Stomach (tissue), 8 donors: ENCODE measurements at regions not wholly inside any gene's neighbourhood (a gene's known extent, or its start where the extent isn't known, plus 50 kb on each side); places are given as distances from the start of the nearest gene placed in this dataset.

ENCODE experiments used
- DNase-seq, 2 donors: peaks; one replicate each; pipeline versions ENCODE4 v3.0.0 to v3.0.0-alpha.2; 2013 to 2019
- H3K27ac ChIP-seq, 5 donors: fragments of 200-600 bp in 4 of 5; sonication (generic) in 4 of 5; one replicate each; pipeline ENCODE4 v1.5.1; 2013 to 2019; ENCODE audit warnings: mild to moderate bottlenecking in 1 of 5, moderate library complexity in 1 of 5
- H3K27me3 ChIP-seq, 3 donors: fragments of 200-600 bp; sonication (generic); one replicate each; pipeline ENCODE4 v1.5.1; 2017 to 2019; ENCODE audit warnings: mixed run types in 1 of 3
- H3K36me3 ChIP-seq, 4 donors: fragments of 200-600 bp; sonication (generic); 1 replicate in 3 of 4; 2 replicates in 1 of 4; pipeline ENCODE4 v1.5.1; 2016 to 2019
- H3K4me1 ChIP-seq, 4 donors: fragments of 200-600 bp; sonication (generic); one replicate each; pipeline ENCODE4 v1.5.1; 2016 to 2019
- H3K4me3 ChIP-seq, 4 donors: fragments of 200-600 bp; sonication (generic) in 3 of 4; one replicate each; pipeline ENCODE4 v1.5.1; 2016 to 2019; ENCODE audit warnings: mild to moderate bottlenecking in 1 of 4
- H3K9me3 ChIP-seq, 4 donors: fragments of 200-600 bp; sonication (generic); one replicate each; pipeline ENCODE4 v1.5.1; 2016 to 2019
- CTCF ChIP-seq, 7 experiments: fragments of 450-650 bp in 4 of 7; fragments of 200-600 bp in 3 of 7; sonication (generic) in 3 of 7; IDR thresholded peaks; one replicate each; pipeline ENCODE4 v1.5.1; 2016 to 2019; ENCODE audit warnings: antibody characterized with exemption in 7 of 7, control low read depth in 2 of 7, mild to moderate bottlenecking in 1 of 7
- EP300 ChIP-seq: sonication (generic); formaldehyde crosslinking; IDR thresholded peaks from one replicate; pipeline ENCODE4 v1.6.1; 2017; ENCODE audit warnings: antibody characterized with exemption
- POLR2A ChIP-seq, 4 donors: fragments of 450-650 bp; IDR thresholded peaks; one replicate each; pipeline ENCODE4 v1.6.1; 2016; ENCODE audit warnings: antibody characterized with exemption in 4 of 4, control low read depth in 2 of 4, mild to moderate bottlenecking in 1 of 4, moderate library complexity in 1 of 4
- POLR2AphosphoS5 ChIP-seq, 3 donors: sonication (generic); formaldehyde crosslinking; IDR thresholded peaks; one replicate each; pipeline ENCODE4 v1.6.1; 2016; ENCODE audit warnings: antibody characterized with exemption in 3 of 3
- WGBS, 5 donors: extraction: QIAGEN DNeasy Blood & Tissue Kit in 3 of 5; methylation state at CpG; one replicate each; pipeline versions ENCODE4 v1.1.5 to v1.1.7; 2013 to 2018; 5-methylcytosine and 5-hydroxymethylcytosine counted together
- intact Hi-C: fragments of 100-400 bp; cut with DNase I; formaldehyde crosslinking; loops from one replicate; pipeline ENCODE4 v1.15.1; 2023; ENCODE audit warnings: low total_unique reads
- donor health status: healthy with polysubstance abuse.
- donor health status: Bipolar disorder and iron deficiency.
- donor health status: healthy.

DNA sequence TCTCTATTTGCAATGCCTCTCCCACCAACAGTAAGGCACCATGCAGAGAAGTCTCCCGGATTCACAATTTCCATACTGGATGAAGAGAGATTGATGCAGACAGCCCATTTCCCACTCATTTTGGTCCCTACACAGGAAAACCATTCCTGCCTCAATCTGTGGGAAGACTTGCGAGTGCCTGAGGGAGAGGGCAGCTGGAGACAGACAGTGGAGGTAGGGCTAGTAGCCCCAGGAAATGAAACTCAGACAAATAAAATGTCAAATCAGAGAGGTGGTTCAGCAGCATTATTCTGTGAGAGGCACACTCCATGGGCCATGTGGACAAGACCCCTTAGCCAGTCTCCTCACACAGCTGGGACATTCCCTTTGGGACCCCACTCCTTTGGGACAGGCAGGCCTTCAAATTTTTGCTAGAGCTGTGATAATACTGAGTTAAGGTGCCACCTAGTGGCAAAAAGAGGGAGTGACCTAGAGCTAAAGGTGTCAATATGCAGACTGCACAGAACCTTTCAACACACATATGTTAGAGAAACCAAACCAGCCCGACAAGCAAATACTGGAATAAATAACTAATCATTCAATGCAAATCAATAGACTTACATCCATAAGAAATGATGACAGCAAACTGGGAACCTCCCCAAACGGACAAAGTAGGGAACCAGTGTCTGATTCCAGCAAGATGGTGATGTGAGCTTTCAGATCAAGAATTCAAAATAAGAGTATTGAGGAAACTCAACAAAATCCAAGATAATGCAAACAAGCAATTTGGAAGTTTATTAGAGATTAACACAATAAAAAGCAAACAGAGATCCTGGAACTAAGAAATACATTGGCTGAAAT lies 1865.3 kb upstream of the AGA start:
- peak in 1 of 2 donors; percentile 41 for DNase-seq
- intact Hi-C loops = no loop called here
- H3K27ac ChIP-seq = no peak overlapping the region

GRCh38 chr4:179313823-179314222 lies 1871.6 kb upstream of the AGA start:
- no peak overlapping the region for H3K4me3 ChIP-seq
- no peak for DNase-seq
- TF ChIP-seq EP300 = no peak
- TF ChIP-seq POLR2A (IDR thresholded peaks at IDR 0.05) = no peak
- no peak for TF ChIP-seq POLR2AphosphoS5 (IDR thresholded peaks at IDR 0.05)
- no peaks in the 10 kb centered on the region for H3K4me1 ChIP-seq
- WGBS, 5 donors = 92 to 100% (median 100%) methylated on average over 1 of the region's 1 CpG
- peaks cover 0 to 3% (median 0%) of the 10 kb centered on the region in 4 donors for H3K9me3 ChIP-seq
- H3K27ac ChIP-seq = no peak overlapping the region
- no peaks in the 10 kb centered on the region for H3K36me3 ChIP-seq
- intact Hi-C loops = no loop called here
- no peaks in the 10 kb centered on the region for H3K27me3 ChIP-seq

More for the DNA sequence above, 1865.3 kb upstream of the AGA start:
- Histone ChIP-seq H3K27me3 (no peaks in the 10 kb centered on the region), H3K9me3 (peaks cover 0 to 4% (median 2%) of the 10 kb centered on the region in 4 donors), H3K36me3 (no peaks in the 10 kb centered on the region), H3K4me3 (no peak overlapping the region), H3K4me1 (no peaks in the 10 kb centered on the region)
- WGBS, 5 donors = 62 to 72% (median 70%) methylated on average over 4 of the region's 4 CpGs
- no peak for TF ChIP-seq POLR2A (IDR thresholded peaks at IDR 0.05)
- TF ChIP-seq CTCF (IDR thresholded peaks at IDR 0.05) = peak in 4 of 7 experiments; percentile 15 to 40 (median 31)
- no peak for TF ChIP-seq EP300
- TF ChIP-seq POLR2AphosphoS5 (IDR thresholded peaks at IDR 0.05) = no peak

- intact Hi-C loops = no loop called here
Measured at GRCh38 chr4:179325181-179325580, 1882.9 kb upstream of the AGA start.

GRCh38 chr4:179328627-179329026 lies 1886.4 kb upstream of the AGA start:
- H3K36me3 ChIP-seq = no peaks in the 10 kb centered on the region
- TF ChIP-seq POLR2A (IDR thresholded peaks at IDR 0.05) (no peak), CTCF (IDR thresholded peaks at IDR 0.05) (no peak), POLR2AphosphoS5 (IDR thresholded peaks at IDR 0.05) (no peak), EP300 (no peak)
- no peak overlapping the region for H3K27ac ChIP-seq
- no peaks in the 10 kb centered on the region for H3K4me1 ChIP-seq
- H3K27me3 ChIP-seq = no peaks in the 10 kb centered on the region
- peak in 1 of 2 donors; percentile 11 for DNase-seq
- H3K9me3 ChIP-seq = no peaks in the 10 kb centered on the region
- H3K4me3 ChIP-seq = no peak overlapping the region
- 34 to 48% (median 40%) methylated on average over 8 of the region's 8 CpGs for WGBS, 5 donors
- intact Hi-C loops = no loop called here

More at GRCh38 chr4:179325181-179325580, 1882.9 kb upstream of the AGA start:
- 83 to 93% (median 89%) methylated on average over 2 of the region's 2 CpGs for WGBS, 5 donors
- H3K4me3 ChIP-seq = no peak overlapping the region
- no peaks in the 10 kb centered on the region for H3K4me1 ChIP-seq
- H3K36me3 ChIP-seq = no peaks in the 10 kb centered on the region
- H3K27ac ChIP-seq = no peak overlapping the region
- no peaks in the 10 kb centered on the region for H3K9me3 ChIP-seq
- TF ChIP-seq CTCF (IDR thresholded peaks at IDR 0.05) (no peak), POLR2AphosphoS5 (IDR thresholded peaks at IDR 0.05) (no peak), POLR2A (IDR thresholded peaks at IDR 0.05) (no peak), EP300 (no peak)
- no peaks in the 10 kb centered on the region for H3K27me3 ChIP-seq
- no peak for DNase-seq

GRCh38 chr4:179331362-179331761 lies 1889.1 kb upstream of the AGA start:
- Histone ChIP-seq H3K27me3 (no peaks in the 10 kb centered on the region), H3K4me1 (no peaks in the 10 kb centered on the region), H3K27ac (no peak overlapping the region), H3K4me3 (no peak overlapping the region), H3K9me3 (no peaks in the 10 kb centered on the region), H3K36me3 (no peaks in the 10 kb centered on the region)
- 54 to 66% (median 59%) methylated on average over 6 of the region's 6 CpGs for WGBS, 5 donors
- no peak for TF ChIP-seq POLR2A (IDR thresholded peaks at IDR 0.05)
- no peak for TF ChIP-seq EP300
- TF ChIP-seq CTCF (IDR thresholded peaks at IDR 0.05) = no peak
- no peak for TF ChIP-seq POLR2AphosphoS5 (IDR thresholded peaks at IDR 0.05)
- no peak for DNase-seq
- intact Hi-C loops = no loop called here
